ENCODE measurements at regions not wholly inside any gene's neighbourhood (a gene's known extent, or its start where the extent isn't known, plus 50 kb on each side); places are given as distances from the start of the nearest gene placed in this dataset.

GRCh38 chr17:69975808-69976207, 99.2 kb upstream of the KCNJ16 start:
- WGBS: 100% methylated on average over 1 of the region's 1 CpG

GRCh38 chr17:69978056-69978646, 96.9 kb upstream of the KCNJ16 start:
- no peak overlapping the region for H3K4me3 ChIP-seq (ENCODE audit: low read length)
- H3K27me3 ChIP-seq (ENCODE audit: insufficient read depth, low read length): no peaks in the 10 kb centered on the region
- H3K27ac ChIP-seq (ENCODE audit: low read depth, low read length): no peak overlapping the region
- 97% methylated on average over 1 of the region's 1 CpG for WGBS
- no peaks in the 10 kb centered on the region for H3K4me1 ChIP-seq (ENCODE audit: insufficient read depth, low read length)
- no peak overlapping the region for H3K9ac ChIP-seq (ENCODE audit: low read depth, low read length)
- no peaks in the 10 kb centered on the region for H3K36me3 ChIP-seq (ENCODE audit: insufficient read depth, low read length)
- peaks cover 6% of the 10 kb centered on the region for H3K9me3 ChIP-seq (ENCODE audit: insufficient read depth, low read depth, low read length)

More at GRCh38 chr17:69975808-69976207, 99.2 kb upstream of the KCNJ16 start:
- Histone ChIP-seq H3K9ac (ENCODE audit: low read depth, low read length) (no peak overlapping the region), H3K36me3 (ENCODE audit: insufficient read depth, low read length) (no peaks in the 10 kb centered on the region), H3K4me3 (ENCODE audit: low read length) (no peak overlapping the region), H3K27me3 (ENCODE audit: insufficient read depth, low read length) (no peaks in the 10 kb centered on the region), H3K9me3 (ENCODE audit: insufficient read depth, low read depth, low read length) (peaks cover 6% of the 10 kb centered on the region), H3K27ac (ENCODE audit: low read depth, low read length) (no peak overlapping the region), H3K4me1 (ENCODE audit: insufficient read depth, low read length) (no peaks in the 10 kb centered on the region)

GRCh38 chr17:69981441-69981840, 93.6 kb upstream of the KCNJ16 start:
- no peak overlapping the region for H3K27ac ChIP-seq (ENCODE audit: low read depth, low read length)
- no peak overlapping the region for H3K9ac ChIP-seq (ENCODE audit: low read depth, low read length)
- H3K9me3 ChIP-seq (ENCODE audit: insufficient read depth, low read depth, low read length): no peaks in the 10 kb centered on the region
- H3K4me1 ChIP-seq (ENCODE audit: insufficient read depth, low read length): no peaks in the 10 kb centered on the region
- no peaks in the 10 kb centered on the region for H3K36me3 ChIP-seq (ENCODE audit: insufficient read depth, low read length)
- no peaks in the 10 kb centered on the region for H3K27me3 ChIP-seq (ENCODE audit: insufficient read depth, low read length)
- WGBS: 96% methylated on average over 4 of the region's 5 CpGs
- H3K4me3 ChIP-seq (ENCODE audit: low read length): no peak overlapping the region

GRCh38 chr17:69995476-69995875, 79.5 kb upstream of the KCNJ16 start:
- H3K27me3 ChIP-seq (ENCODE audit: insufficient read depth, low read length): no peaks in the 10 kb centered on the region
- no peaks in the 10 kb centered on the region for H3K36me3 ChIP-seq (ENCODE audit: insufficient read depth, low read length)
- no peak overlapping the region for H3K4me3 ChIP-seq (ENCODE audit: low read length)
- 91% methylated on average over 2 of the region's 2 CpGs for WGBS
- no peaks in the 10 kb centered on the region for H3K4me1 ChIP-seq (ENCODE audit: insufficient read depth, low read length)
- no peak overlapping the region for H3K27ac ChIP-seq (ENCODE audit: low read depth, low read length)
- no peaks in the 10 kb centered on the region for H3K9me3 ChIP-seq (ENCODE audit: insufficient read depth, low read depth, low read length)
- no peak overlapping the region for H3K9ac ChIP-seq (ENCODE audit: low read depth, low read length)

GRCh38 chr17:69997332-69997731, 77.7 kb upstream of the KCNJ16 start:
- Histone ChIP-seq H3K9ac (ENCODE audit: low read depth, low read length) (no peak overlapping the region), H3K9me3 (ENCODE audit: insufficient read depth, low read depth, low read length) (no peaks in the 10 kb centered on the region)

GRCh38 chr17:69999253-69999652, 75.8 kb upstream of the KCNJ16 start:
- Histone ChIP-seq H3K27ac (ENCODE audit: low read depth, low read length) (no peak overlapping the region), H3K9me3 (ENCODE audit: insufficient read depth, low read depth, low read length) (no peaks in the 10 kb centered on the region), H3K4me3 (ENCODE audit: low read length) (no peak overlapping the region), H3K9ac (ENCODE audit: low read depth, low read length) (no peak overlapping the region), H3K4me1 (ENCODE audit: insufficient read depth, low read length) (no peaks in the 10 kb centered on the region), H3K27me3 (ENCODE audit: insufficient read depth, low read length) (no peaks in the 10 kb centered on the region), H3K36me3 (ENCODE audit: insufficient read depth, low read length) (no peaks in the 10 kb centered on the region)
- 96% methylated on average over 1 of the region's 1 CpG for WGBS

More at GRCh38 chr17:69997332-69997731, 77.7 kb upstream of the KCNJ16 start:
- no peaks in the 10 kb centered on the region for H3K36me3 ChIP-seq (ENCODE audit: insufficient read depth, low read length)
- H3K27me3 ChIP-seq (ENCODE audit: insufficient read depth, low read length): no peaks in the 10 kb centered on the region
- no peak overlapping the region for H3K27ac ChIP-seq (ENCODE audit: low read depth, low read length)
- no peak overlapping the region for H3K4me3 ChIP-seq (ENCODE audit: low read length)
- no peaks in the 10 kb centered on the region for H3K4me1 ChIP-seq (ENCODE audit: insufficient read depth, low read length)

GRCh38 chr17:70006159-70006558, 68.9 kb upstream of the KCNJ16 start:
- Histone ChIP-seq H3K9ac (ENCODE audit: low read depth, low read length) (no peak overlapping the region), H3K9me3 (ENCODE audit: insufficient read depth, low read depth, low read length) (no peaks in the 10 kb centered on the region), H3K4me1 (ENCODE audit: insufficient read depth, low read length) (no peaks in the 10 kb centered on the region), H3K27ac (ENCODE audit: low read depth, low read length) (no peak overlapping the region), H3K36me3 (ENCODE audit: insufficient read depth, low read length) (no peaks in the 10 kb centered on the region), H3K4me3 (ENCODE audit: low read length) (no peak overlapping the region), H3K27me3 (ENCODE audit: insufficient read depth, low read length) (no peaks in the 10 kb centered on the region)
- WGBS: 80% methylated on average over 1 of the region's 4 CpGs

- H3K27me3 ChIP-seq (ENCODE audit: insufficient read depth, low read length): no peaks in the 10 kb centered on the region
- no CpG with 5 or more reads among the region's 1 CpG for WGBS
- H3K9me3 ChIP-seq (ENCODE audit: insufficient read depth, low read depth, low read length): no peaks in the 10 kb centered on the region
- H3K36me3 ChIP-seq (ENCODE audit: insufficient read depth, low read length): no peaks in the 10 kb centered on the region
- no peak overlapping the region for H3K27ac ChIP-seq (ENCODE audit: low read depth, low read length)
- H3K4me1 ChIP-seq (ENCODE audit: insufficient read depth, low read length): no peaks in the 10 kb centered on the region
- H3K9ac ChIP-seq (ENCODE audit: low read depth, low read length): no peak overlapping the region
- H3K4me3 ChIP-seq (ENCODE audit: low read length): no peak overlapping the region
Measured at GRCh38 chr17:70011750-70012149, 63.3 kb upstream of the KCNJ16 start.

- H3K9ac ChIP-seq (ENCODE audit: low read depth, low read length): no peak overlapping the region
- H3K4me1 ChIP-seq (ENCODE audit: insufficient read depth, low read length): no peaks in the 10 kb centered on the region
- H3K27ac ChIP-seq (ENCODE audit: low read depth, low read length): no peak overlapping the region
- H3K4me3 ChIP-seq (ENCODE audit: low read length): no peak overlapping the region
- H3K9me3 ChIP-seq (ENCODE audit: insufficient read depth, low read depth, low read length): no peaks in the 10 kb centered on the region
- H3K27me3 ChIP-seq (ENCODE audit: insufficient read depth, low read length): no peaks in the 10 kb centered on the region
- 91% methylated on average over 3 of the region's 4 CpGs for WGBS
- H3K36me3 ChIP-seq (ENCODE audit: insufficient read depth, low read length): no peaks in the 10 kb centered on the region
Measured at GRCh38 chr17:70013911-70014310, 61.1 kb upstream of the KCNJ16 start.

- H3K4me1 ChIP-seq (ENCODE audit: insufficient read depth, low read length): 0 out of 2 replicates have a peak, but pooled peaks cover 3% of the 10 kb centered on the region
- no CpG with 5 or more reads among the region's 1 CpG for WGBS
- H3K36me3 ChIP-seq (ENCODE audit: insufficient read depth, low read length): no peaks in the 10 kb centered on the region
- H3K9ac ChIP-seq (ENCODE audit: low read depth, low read length): no peak overlapping the region
- no peak overlapping the region for H3K4me3 ChIP-seq (ENCODE audit: low read length)
- no peaks in the 10 kb centered on the region for H3K9me3 ChIP-seq (ENCODE audit: insufficient read depth, low read depth, low read length)
- H3K27ac ChIP-seq (ENCODE audit: low read depth, low read length): no peak overlapping the region
- no peaks in the 10 kb centered on the region for H3K27me3 ChIP-seq (ENCODE audit: insufficient read depth, low read length)
Measured at GRCh38 chr17:70017112-70017511, 57.9 kb upstream of the KCNJ16 start.

GRCh38 chr17:70017941-70018340, 57.1 kb upstream of the KCNJ16 start:
- Histone ChIP-seq H3K9me3 (ENCODE audit: insufficient read depth, low read depth, low read length) (no peaks in the 10 kb centered on the region), H3K9ac (ENCODE audit: low read depth, low read length) (no peak overlapping the region), H3K27ac (ENCODE audit: low read depth, low read length) (no peak overlapping the region), H3K36me3 (ENCODE audit: insufficient read depth, low read length) (no peaks in the 10 kb centered on the region), H3K4me1 (ENCODE audit: insufficient read depth, low read length) (0 out of 2 replicates have a peak, but pooled peaks cover 4% of the 10 kb centered on the region), H3K27me3 (ENCODE audit: insufficient read depth, low read length) (no peaks in the 10 kb centered on the region), H3K4me3 (ENCODE audit: low read length) (no peak overlapping the region)

- Histone ChIP-seq H3K9ac (ENCODE audit: low read depth, low read length) (no peak overlapping the region), H3K27ac (ENCODE audit: low read depth, low read length) (no peak overlapping the region), H3K27me3 (ENCODE audit: insufficient read depth, low read length) (no peaks in the 10 kb centered on the region), H3K4me1 (ENCODE audit: insufficient read depth, low read length) (0 out of 2 replicates have a peak, but pooled peaks cover 4% of the 10 kb centered on the region), H3K36me3 (ENCODE audit: insufficient read depth, low read length) (no peaks in the 10 kb centered on the region), H3K4me3 (ENCODE audit: low read length) (no peak overlapping the region), H3K9me3 (ENCODE audit: insufficient read depth, low read depth, low read length) (no peaks in the 10 kb centered on the region)
- 94% methylated on average over 5 of the region's 5 CpGs for WGBS
Measured at GRCh38 chr17:70021726-70022125, 53.3 kb upstream of the KCNJ16 start.

Data from HUES64 (cell line).